Ishikawa (cell line): ENCODE measurements at regions not wholly inside any gene's neighbourhood (a gene's known extent, or its start where the extent isn't known, plus 50 kb on each side); places are given as distances from the start of the nearest gene placed in this dataset.

Source experiments
- CEBPB ChIP-seq: IDR thresholded peaks from 2 replicates; pipeline ENCODE4 v1.6.1; 2012
- CREB1 ChIP-seq: IDR thresholded peaks from 2 replicates; pipeline ENCODE4 v1.6.1; 2012; ENCODE audit warnings: low read depth
- EP300 ChIP-seq: IDR thresholded peaks from 2 replicates; pipeline ENCODE4 v1.6.1; 2012; ENCODE audit warnings: borderline replicate concordance
- MAX ChIP-seq: IDR thresholded peaks from 2 replicates; pipeline ENCODE4 v1.6.1; 2012
- RAD21 ChIP-seq: IDR thresholded peaks from 2 replicates; pipeline ENCODE4 v1.6.1; 2012; ENCODE audit warnings: low read depth
- REST ChIP-seq: IDR thresholded peaks from 2 replicates; pipeline ENCODE4 v1.6.1; 2012; ENCODE audit warnings: low read depth, mild to moderate bottlenecking
- TAF1 ChIP-seq: IDR thresholded peaks from 2 replicates; pipeline ENCODE4 v1.6.1; 2012; ENCODE audit warnings: low read depth, mild to moderate bottlenecking
- TCF12 ChIP-seq: IDR thresholded peaks from 2 replicates; pipeline ENCODE4 v1.6.1; 2012; ENCODE audit warnings: low read depth
- TEAD4 ChIP-seq: IDR thresholded peaks from 2 replicates; pipeline ENCODE4 v1.6.1; 2012
- USF1 ChIP-seq: IDR thresholded peaks from 2 replicates; pipeline ENCODE4 v1.6.1; 2012

GRCh38 chr6:33903579-33903978 lies 99.8 kb upstream of the MLN start:
- TF ChIP-seq CEBPB (no peak), MAX (no peak), TAF1 (no peak), CREB1 (no peak), USF1 (no peak), RAD21 (no peak), REST (no peak), EP300 (no peak), TCF12 (no peak), TEAD4 (no peak)
